ENCODE measurements at regions not wholly inside any gene's neighbourhood (a gene's known extent, or its start where the extent isn't known, plus 50 kb on each side); places are given as distances from the start of the nearest gene placed in this dataset.

- TF ChIP-seq, protein P1, sequence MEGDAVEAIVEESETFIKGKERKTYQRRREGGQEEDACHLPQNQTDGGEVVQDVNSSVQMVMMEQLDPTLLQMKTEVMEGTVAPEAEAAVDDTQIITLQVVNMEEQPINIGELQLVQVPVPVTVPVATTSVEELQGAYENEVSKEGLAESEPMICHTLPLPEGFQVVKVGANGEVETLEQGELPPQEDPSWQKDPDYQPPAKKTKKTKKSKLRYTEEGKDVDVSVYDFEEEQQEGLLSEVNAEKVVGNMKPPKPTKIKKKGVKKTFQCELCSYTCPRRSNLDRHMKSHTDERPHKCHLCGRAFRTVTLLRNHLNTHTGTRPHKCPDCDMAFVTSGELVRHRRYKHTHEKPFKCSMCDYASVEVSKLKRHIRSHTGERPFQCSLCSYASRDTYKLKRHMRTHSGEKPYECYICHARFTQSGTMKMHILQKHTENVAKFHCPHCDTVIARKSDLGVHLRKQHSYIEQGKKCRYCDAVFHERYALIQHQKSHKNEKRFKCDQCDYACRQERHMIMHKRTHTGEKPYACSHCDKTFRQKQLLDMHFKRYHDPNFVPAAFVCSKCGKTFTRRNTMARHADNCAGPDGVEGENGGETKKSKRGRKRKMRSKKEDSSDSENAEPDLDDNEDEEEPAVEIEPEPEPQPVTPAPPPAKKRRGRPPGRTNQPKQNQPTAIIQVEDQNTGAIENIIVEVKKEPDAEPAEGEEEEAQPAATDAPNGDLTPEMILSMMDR (optimal IDR thresholded peaks at IDR 0.05 in 1 of 3, IDR thresholded peaks at IDR 0.05 in 1 of 3, conservative IDR thresholded peaks at IDR 0.05 in 1 of 3; ENCODE audit: extremely low read depth in 1 of 3, insufficient read depth in 2 of 3, low read length in 3 of 3) = no peak
- TF ChIP-seq EZH2 (IDR thresholded peaks at IDR 0.05; ENCODE audit: low read length) = no peak
- FAIRE-seq = no peak
- dilution Hi-C loops (cut with MboI; ENCODE audit: extremely low pct_ligation_motif_present, low sequenced_read_pairs) = no loop called here
Observed at GRCh38 chrX:144592036-144592435, 655.3 kb upstream of the SPANXN1 start.

DNA sequence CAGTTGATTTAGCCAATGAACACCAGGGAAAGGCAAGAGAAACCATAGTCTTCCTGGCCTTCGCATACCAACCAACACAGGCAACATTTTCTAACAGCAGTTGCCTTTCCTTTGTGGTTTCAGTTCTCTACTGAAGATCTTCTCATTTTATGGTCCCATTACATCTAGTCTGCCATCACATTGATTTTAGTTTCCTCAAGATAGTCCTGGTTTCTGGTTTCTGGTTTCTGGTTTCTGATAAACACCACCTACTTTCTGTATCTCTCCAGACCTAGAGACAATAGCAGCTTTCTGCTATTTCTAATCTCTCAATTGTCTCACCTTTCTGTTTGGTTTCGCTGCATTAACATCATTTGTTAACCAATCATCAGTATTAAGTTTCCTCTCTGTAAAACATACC lies 646.3 kb upstream of the SPANXN1 start:
- H3K79me2 ChIP-seq (ENCODE audit: control insufficient read depth, insufficient read depth, low read length) = no peaks in the 10 kb centered on the region
- no peak overlapping the region for H3K4me2 ChIP-seq (ENCODE audit: control insufficient read depth, extremely low read depth, insufficient read depth, low read depth, low read length)
- H3K36me3 ChIP-seq (ENCODE audit: control insufficient read depth in 2 of 2, extremely low read depth in 1 of 2, insufficient read depth in 2 of 2, low read length in 2 of 2) = no peaks in the 10 kb centered on the region
- no peaks in the 10 kb centered on the region for H3K9me1 ChIP-seq (ENCODE audit: control insufficient read depth, extremely low read depth, insufficient read depth, low read length)
- no peaks in the 10 kb centered on the region for H3K4me1 ChIP-seq (ENCODE audit: control insufficient read depth, extremely low read depth, insufficient read depth, low read length)
- dilution Hi-C loops (cut with MboI; ENCODE audit: extremely low pct_ligation_motif_present, low sequenced_read_pairs) = no loop called here
- no peak overlapping the region for H3K4me3 ChIP-seq (ENCODE audit: control insufficient read depth in 2 of 3, extremely low read depth in 1 of 3, insufficient read depth in 2 of 3, low read depth in 1 of 3, low read length in 3 of 3)
- DNase-seq (ENCODE audit: low read depth, low spot score) (no peak), FAIRE-seq (no peak)
- no peak overlapping the region for H3K27ac ChIP-seq (ENCODE audit: control insufficient read depth, insufficient read depth, low read length)
- H4K20me1 ChIP-seq (ENCODE audit: control insufficient read depth, extremely low read depth, insufficient read depth, low read length) = no peaks in the 10 kb centered on the region
- H3K9ac ChIP-seq (ENCODE audit: control insufficient read depth, extremely low read depth, insufficient read depth, low read length) = no peak overlapping the region
- H3K27me3 ChIP-seq (ENCODE audit: control insufficient read depth, extremely low read depth, insufficient read depth, low read length) = no peaks in the 10 kb centered on the region
- no peaks in the 10 kb centered on the region for H3K9me3 ChIP-seq (ENCODE audit: control insufficient read depth, low read depth, low read length)
- no peak for TF ChIP-seq EZH2 (IDR thresholded peaks at IDR 0.05; ENCODE audit: low read length)
- TF ChIP-seq, protein P1 (optimal IDR thresholded peaks at IDR 0.05 in 1 of 3, IDR thresholded peaks at IDR 0.05 in 1 of 3, conservative IDR thresholded peaks at IDR 0.05 in 1 of 3; ENCODE audit: extremely low read depth in 1 of 3, insufficient read depth in 2 of 3, low read length in 3 of 3) = no peak
- H2AFZ ChIP-seq (ENCODE audit: control insufficient read depth, low read length) = no peak overlapping the region

More at GRCh38 chrX:144592036-144592435, 655.3 kb upstream of the SPANXN1 start:
- Histone ChIP-seq H3K4me1 (ENCODE audit: control insufficient read depth, extremely low read depth, insufficient read depth, low read length) (no peaks in the 10 kb centered on the region), H3K9ac (ENCODE audit: control insufficient read depth, extremely low read depth, insufficient read depth, low read length) (no peak overlapping the region), H3K79me2 (ENCODE audit: control insufficient read depth, insufficient read depth, low read length) (no peaks in the 10 kb centered on the region), H2AFZ (ENCODE audit: control insufficient read depth, low read length) (no peak overlapping the region), H4K20me1 (ENCODE audit: control insufficient read depth, extremely low read depth, insufficient read depth, low read length) (no peaks in the 10 kb centered on the region), H3K9me3 (ENCODE audit: control insufficient read depth, low read depth, low read length) (no peaks in the 10 kb centered on the region), H3K27me3 (ENCODE audit: control insufficient read depth, extremely low read depth, insufficient read depth, low read length) (no peaks in the 10 kb centered on the region), H3K9me1 (ENCODE audit: control insufficient read depth, extremely low read depth, insufficient read depth, low read length) (no peaks in the 10 kb centered on the region), H3K36me3 (ENCODE audit: control insufficient read depth in 2 of 2, extremely low read depth in 1 of 2, insufficient read depth in 2 of 2, low read length in 2 of 2) (no peaks in the 10 kb centered on the region), H3K4me2 (ENCODE audit: control insufficient read depth, extremely low read depth, insufficient read depth, low read depth, low read length) (no peak overlapping the region), H3K4me3 (ENCODE audit: control insufficient read depth in 2 of 3, extremely low read depth in 1 of 3, insufficient read depth in 2 of 3, low read depth in 1 of 3, low read length in 3 of 3) (no peak overlapping the region), H3K27ac (ENCODE audit: control insufficient read depth, insufficient read depth, low read length) (no peak overlapping the region)
- no peak for DNase-seq (ENCODE audit: low read depth, low spot score)
